ENCODE measurements at regions not wholly inside any gene's neighbourhood (a gene's known extent, or its start where the extent isn't known, plus 50 kb on each side); places are given as distances from the start of the nearest gene placed in this dataset.

GRCh38 chr6:87832025-87832825 lies 130.2 kb upstream of the AKIRIN2 start:
- Histone ChIP-seq H3K27ac (ENCODE audit: low read length) (peak overlapping the region; percentile 93), H3K4me3 (ENCODE audit: low read length) (peak overlapping the region; percentile 24), H3K4me2 (ENCODE audit: low read length) (peak overlapping the region; percentile 40), H3K36me3 (ENCODE audit: insufficient read depth, low read length) (no peaks in the 10 kb centered on the region), H3K9me2 (ENCODE audit: insufficient read depth, low read length) (no peaks in the 10 kb centered on the region), H3K9ac (ENCODE audit: low read length) (peak overlapping the region; percentile 58), H2AFZ (ENCODE audit: low read depth, low read length) (no peak overlapping the region), H3K9me3 (ENCODE audit: low read length) (no peaks in the 10 kb centered on the region), H3F3A (ENCODE audit: insufficient read depth, low read length, poor library complexity, severe bottlenecking) (peaks cover 8% of the 10 kb centered on the region), H3K27me3 (ENCODE audit: insufficient read depth, low read depth, low read length) (no peaks in the 10 kb centered on the region), H4K20me1 (ENCODE audit: insufficient read depth) (no peaks in the 10 kb centered on the region), H3K79me2 (replicated peaks; ENCODE audit: insufficient read depth, low read length) (no peaks in the 10 kb centered on the region)
- TF ChIP-seq POLR2AphosphoS5 (IDR thresholded peaks at IDR 0.05) = peak; percentile 94
- TF ChIP-seq TAF1 (IDR thresholded peaks at IDR 0.05; ENCODE audit: low read depth) = no peak
- TF ChIP-seq CTCF (IDR thresholded peaks at IDR 0.05; ENCODE audit: poor library complexity, severe bottlenecking) = peak; percentile 85
- no peak for TF ChIP-seq EZH2 (IDR thresholded peaks at IDR 0.05; ENCODE audit: borderline replicate concordance, insufficient read depth, low read length, poor library complexity, severe bottlenecking)
- TF ChIP-seq MXI1 (conservative IDR thresholded peaks at IDR 0.05; ENCODE audit: poor library complexity, severe bottlenecking) = no peak
- peak; percentile 67 for TF ChIP-seq REST (IDR thresholded peaks at IDR 0.05; ENCODE audit: borderline replicate concordance)
- TF ChIP-seq SMC3 (conservative IDR thresholded peaks at IDR 0.05; ENCODE audit: poor library complexity) = peak; percentile 85
- peak; percentile 97 for TF ChIP-seq EP300 (conservative IDR thresholded peaks at IDR 0.05; ENCODE audit: poor library complexity, severe bottlenecking)
- peak; percentile 88 for TF ChIP-seq RAD21 (conservative IDR thresholded peaks at IDR 0.05)

- no peak for TF ChIP-seq REST (IDR thresholded peaks at IDR 0.05; ENCODE audit: borderline replicate concordance)
- TF ChIP-seq TAF1 (IDR thresholded peaks at IDR 0.05; ENCODE audit: low read depth) = no peak
- no peak for TF ChIP-seq RAD21 (conservative IDR thresholded peaks at IDR 0.05)
- no peak for TF ChIP-seq EZH2 (IDR thresholded peaks at IDR 0.05; ENCODE audit: borderline replicate concordance, insufficient read depth, low read length, poor library complexity, severe bottlenecking)
- TF ChIP-seq SMC3 (conservative IDR thresholded peaks at IDR 0.05; ENCODE audit: poor library complexity) = no peak
- no peak for TF ChIP-seq CTCF (IDR thresholded peaks at IDR 0.05; ENCODE audit: poor library complexity, severe bottlenecking)
- TF ChIP-seq EP300 (conservative IDR thresholded peaks at IDR 0.05; ENCODE audit: poor library complexity, severe bottlenecking) = no peak
- no peak for TF ChIP-seq POLR2AphosphoS5 (IDR thresholded peaks at IDR 0.05)
- TF ChIP-seq MXI1 (conservative IDR thresholded peaks at IDR 0.05; ENCODE audit: poor library complexity, severe bottlenecking) = no peak
- no peaks in the 10 kb centered on the region for H4K20me1 ChIP-seq (ENCODE audit: insufficient read depth)
- H3K9ac ChIP-seq (ENCODE audit: low read length) = peak overlapping the region; percentile 58
- peak overlapping the region; percentile 27 for H3K4me3 ChIP-seq (ENCODE audit: low read length)
- H3K36me3 ChIP-seq (ENCODE audit: insufficient read depth, low read length) = no peaks in the 10 kb centered on the region
- no peak overlapping the region for H2AFZ ChIP-seq (ENCODE audit: low read depth, low read length)
- H3F3A ChIP-seq (ENCODE audit: insufficient read depth, low read length, poor library complexity, severe bottlenecking) = peaks cover 8% of the 10 kb centered on the region
- no peak overlapping the region for H3K4me2 ChIP-seq (ENCODE audit: low read length)
- H3K79me2 ChIP-seq (replicated peaks; ENCODE audit: insufficient read depth, low read length) = no peaks in the 10 kb centered on the region
- H3K9me3 ChIP-seq (ENCODE audit: low read length) = no peaks in the 10 kb centered on the region
- H3K27me3 ChIP-seq (ENCODE audit: insufficient read depth, low read depth, low read length) = no peaks in the 10 kb centered on the region
- no peaks in the 10 kb centered on the region for H3K9me2 ChIP-seq (ENCODE audit: insufficient read depth, low read length)
- peak overlapping the region; percentile 93 for H3K27ac ChIP-seq (ENCODE audit: low read length)
These were observed 128.9 kb upstream of the AKIRIN2 start for GRCh38 chr6:87830907-87831306.

Measured in neural cell (in vitro differentiated cells).